Superior temporal gyrus (tissue), 1 donor: ENCODE measurements at regions not wholly inside any gene's neighbourhood (a gene's known extent, or its start where the extent isn't known, plus 50 kb on each side); places are given as distances from the start of the nearest gene placed in this dataset.

Experiments
- DNase-seq: peaks from one replicate; pipeline ENCODE4 v3.0.0-alpha.2; 2016; ENCODE audit errors: extremely low spot score

DNA sequence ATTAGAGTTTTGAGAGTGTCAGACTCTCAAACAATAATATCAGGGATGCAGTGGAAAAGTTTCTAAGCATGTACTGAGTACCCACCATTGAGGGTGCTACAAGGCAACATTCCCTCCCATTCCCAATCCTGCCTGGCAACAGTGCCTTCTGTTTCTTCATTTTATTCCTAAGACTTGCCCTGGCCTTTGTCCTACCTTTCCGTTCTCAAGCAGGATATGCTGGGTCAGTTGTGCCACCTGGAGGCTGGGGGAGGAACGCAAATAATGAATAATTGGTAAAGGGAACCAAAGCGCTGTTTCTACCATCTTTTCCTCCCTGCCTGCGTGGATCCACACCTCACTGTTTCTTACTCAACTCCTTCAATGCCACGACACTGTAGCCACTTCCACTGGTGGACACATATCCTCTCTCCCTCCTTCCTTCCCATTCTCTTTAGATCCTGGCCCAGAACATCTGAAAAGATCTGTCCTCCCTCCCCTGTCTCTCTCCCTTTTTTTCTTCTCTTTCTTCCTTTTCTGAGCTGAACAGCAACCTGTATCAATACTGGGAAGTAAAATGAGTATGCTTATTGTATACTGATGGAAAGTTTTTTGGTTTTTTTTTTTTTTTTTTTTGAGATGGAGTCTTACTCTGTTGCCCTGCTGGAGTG lies 149.5 kb downstream of the C9orf152 start:
- DNase-seq, result peak; percentile 43

- no peak for DNase-seq
These were observed 148.5 kb downstream of the C9orf152 start for GRCh38 chr9:110059461-110059860.

DNA sequence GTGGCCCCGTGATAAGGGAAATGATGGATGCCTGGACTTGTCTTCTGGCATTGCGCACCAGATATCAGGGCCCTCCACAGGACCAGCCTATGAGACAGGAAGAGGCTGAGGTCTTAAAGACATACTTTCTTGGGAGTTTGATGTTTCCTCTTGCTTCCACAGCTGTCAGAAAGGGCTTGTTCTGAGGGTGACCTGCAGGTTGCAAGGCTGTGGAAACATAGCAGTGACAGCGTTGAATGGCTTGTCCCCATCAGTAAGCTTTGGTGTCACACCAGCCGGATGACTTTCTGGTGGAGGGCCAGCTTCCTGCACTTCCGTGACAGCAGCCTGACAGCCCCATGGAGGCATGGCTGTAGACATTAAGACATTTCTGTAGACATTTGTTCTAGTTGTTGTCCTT lies 143.2 kb downstream of the C9orf152 start:
- DNase-seq, result no peak

GRCh38 chr9:110065532-110065931 lies 142.4 kb downstream of the C9orf152 start:
- DNase-seq, result no peak

DNA sequence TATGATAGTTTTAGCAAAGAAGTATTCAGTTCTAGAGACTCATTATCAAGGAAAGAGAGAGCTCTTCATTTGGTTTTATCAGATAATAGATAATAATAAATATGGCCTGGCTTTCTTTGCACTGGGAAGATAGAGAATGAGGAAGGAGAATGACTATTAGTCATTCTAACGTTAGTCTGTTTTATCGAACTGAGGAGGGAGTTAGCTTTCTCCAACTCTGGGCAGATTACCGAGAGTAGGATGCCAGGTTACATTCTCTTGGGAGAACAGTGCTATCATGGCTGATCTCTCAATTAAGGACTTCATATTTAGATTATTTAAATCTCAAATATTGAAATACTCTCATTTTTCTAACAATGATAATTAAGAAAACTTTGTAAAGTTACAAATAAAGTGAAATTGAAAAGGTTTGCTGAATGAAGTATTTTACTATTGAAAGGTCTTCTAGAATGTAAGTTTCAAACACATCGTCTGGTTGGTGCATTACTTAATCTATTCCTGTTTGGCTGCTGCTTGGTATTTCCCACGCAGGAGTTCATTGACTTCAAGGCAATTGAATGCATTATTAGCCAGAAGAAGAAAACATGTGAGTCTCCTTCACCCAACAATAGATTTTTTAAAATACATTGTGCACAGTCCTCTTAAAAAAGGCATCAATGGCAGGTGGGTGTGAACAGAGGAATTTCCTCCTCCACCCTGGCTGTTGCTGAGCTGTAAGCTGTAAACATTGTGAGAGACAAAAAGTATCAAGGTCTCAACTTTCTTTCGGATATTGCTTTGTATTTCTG lies 140.8 kb downstream of the C9orf152 start:
- no peak for DNase-seq

- no peak for DNase-seq
These were observed 139.7 kb downstream of the C9orf152 start for GRCh38 chr9:110068212-110068611.

DNA sequence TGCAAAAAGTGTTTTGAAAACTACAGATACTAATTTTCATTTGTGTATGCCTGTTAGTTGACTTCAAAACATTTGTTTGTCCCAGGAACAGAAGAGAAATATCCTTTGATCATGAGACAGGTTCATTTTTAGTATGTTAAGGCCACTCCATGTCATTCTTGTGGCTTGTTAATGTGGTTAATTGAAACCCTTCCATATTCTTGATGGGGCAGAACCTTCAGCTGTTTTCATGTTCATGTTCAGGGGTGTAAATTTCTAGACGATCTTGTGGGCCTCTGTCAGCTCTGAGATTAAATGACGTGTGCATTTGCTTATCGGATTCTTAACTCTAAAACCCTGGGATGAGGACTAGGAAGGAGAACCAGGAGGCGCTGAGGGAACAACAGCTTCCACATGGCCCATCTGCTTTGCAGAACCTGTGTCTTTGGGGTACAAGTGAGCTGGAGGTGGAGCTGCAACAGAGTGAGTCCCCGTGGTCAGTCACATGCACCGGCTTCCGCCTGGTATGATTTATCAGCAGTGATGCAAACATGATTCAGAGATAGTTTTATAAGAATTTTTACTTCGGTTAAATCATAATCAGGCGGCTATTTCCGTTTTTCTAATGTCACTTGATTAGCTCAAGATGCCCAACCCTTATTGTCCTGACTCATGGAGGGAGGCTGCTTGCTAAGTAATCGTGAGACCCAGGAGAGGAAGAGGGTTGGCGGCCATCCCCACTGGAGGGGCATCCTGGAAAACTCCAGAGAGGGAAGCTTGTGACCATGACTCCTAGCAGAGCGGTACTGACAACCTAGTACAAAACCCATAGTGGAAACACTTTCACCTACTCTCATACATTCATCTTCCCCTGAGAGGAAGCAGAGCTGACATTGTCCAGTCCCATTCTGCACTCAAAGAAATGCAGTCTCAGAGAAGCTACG lies 138.4 kb downstream of the C9orf152 start:
- DNase-seq, result no peak

DNA sequence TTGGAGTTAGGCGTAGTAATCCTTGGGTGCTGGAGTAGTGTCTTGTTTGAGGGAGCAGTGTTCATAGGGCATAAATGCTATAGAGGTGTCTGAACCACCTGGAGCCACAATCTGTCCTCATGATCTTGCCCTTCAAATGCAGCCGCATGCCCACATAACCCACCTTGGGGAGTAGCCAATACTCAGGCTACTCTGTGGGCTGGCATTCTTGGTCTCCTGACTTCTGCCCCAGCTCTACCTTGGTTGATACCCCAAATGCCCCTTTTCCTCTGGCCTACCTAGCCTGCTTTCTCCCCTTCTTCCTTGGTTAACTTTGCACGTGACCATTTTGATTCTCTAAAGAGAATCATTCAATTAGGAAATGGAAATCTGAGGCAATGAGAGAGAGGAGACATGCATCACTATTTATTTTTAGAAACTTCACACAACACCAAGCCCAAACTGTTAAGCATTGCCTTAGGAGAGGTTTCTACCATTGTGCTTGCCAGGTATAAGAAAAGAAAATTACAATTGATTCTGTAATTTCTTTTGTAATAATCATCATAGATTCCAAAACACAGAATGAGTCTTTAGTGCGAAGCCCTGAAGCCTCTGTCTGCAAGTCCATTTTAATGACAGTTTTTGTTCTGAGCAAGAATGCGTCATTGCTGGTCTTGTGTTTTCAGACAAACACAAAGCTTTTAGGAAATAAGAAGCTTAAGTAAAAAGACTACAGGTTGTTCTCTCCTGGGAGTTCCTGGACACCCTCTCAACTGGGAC lies 135.2 kb downstream of the C9orf152 start:
- DNase-seq, result no peak

- no peak for DNase-seq
These were observed 134.5 kb downstream of the C9orf152 start for GRCh38 chr9:110073356-110073905.

DNA sequence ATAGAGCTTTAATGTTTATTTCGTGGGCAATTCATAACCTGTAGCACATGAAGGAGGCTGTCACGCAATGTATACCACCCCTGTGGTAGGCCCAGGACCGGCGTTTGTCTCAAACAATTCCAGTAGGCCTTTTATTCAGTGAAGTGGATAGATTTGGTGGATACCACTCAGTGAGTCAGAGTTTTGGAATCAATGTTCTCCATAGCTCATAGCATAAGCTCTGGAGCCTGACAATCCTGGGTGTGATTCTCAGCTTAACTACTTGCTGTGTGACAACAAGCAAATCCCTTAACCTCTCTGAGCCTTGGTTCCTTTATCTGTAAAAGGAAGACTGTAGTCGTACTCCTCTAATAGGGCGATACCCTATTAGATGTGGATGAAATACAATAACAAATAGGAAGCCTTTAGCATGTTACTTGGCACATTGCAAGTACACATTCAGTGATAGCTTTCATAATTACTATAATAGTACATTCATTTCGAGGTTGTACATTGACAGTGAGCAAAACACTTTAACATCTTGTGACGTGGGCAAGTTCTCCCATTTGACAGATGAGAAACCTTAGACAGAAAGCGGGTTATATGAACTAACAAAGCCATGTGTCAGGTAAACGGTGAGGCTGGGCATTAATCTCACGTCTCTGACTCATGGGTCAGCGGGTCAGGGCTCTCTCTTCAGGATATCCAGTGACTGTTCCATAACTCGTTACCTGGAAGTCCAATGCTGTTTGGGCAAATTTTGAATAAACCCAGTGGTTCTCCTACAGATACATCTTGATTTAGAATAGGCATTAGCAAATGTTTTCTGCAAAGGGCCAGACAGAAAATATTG lies 130.8 kb downstream of the C9orf152 start:
- DNase-seq, result no peak

- DNase-seq, result no peak
These were observed 130.0 kb downstream of the C9orf152 start for GRCh38 chr9:110077925-110078324.

DNA sequence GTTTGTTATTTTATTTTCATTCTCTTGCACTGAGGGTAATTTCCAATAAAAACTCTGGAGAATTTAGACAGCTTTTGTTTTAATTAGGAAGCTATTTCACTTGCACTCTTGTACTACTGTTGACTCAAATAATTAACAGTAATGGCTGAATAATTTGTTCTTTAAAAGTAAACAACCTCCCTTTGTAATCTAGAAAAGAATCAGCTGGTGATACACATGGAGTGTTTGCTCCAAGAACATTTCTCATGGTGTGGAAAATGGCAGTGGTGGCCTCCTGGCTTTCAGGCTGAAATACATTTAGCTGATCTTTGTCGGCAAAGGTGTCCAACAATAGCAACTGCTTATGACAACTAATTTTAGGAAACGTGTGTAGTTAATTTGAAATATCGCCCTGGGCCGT lies 129.4 kb downstream of the C9orf152 start:
- DNase-seq, result no peak

DNA sequence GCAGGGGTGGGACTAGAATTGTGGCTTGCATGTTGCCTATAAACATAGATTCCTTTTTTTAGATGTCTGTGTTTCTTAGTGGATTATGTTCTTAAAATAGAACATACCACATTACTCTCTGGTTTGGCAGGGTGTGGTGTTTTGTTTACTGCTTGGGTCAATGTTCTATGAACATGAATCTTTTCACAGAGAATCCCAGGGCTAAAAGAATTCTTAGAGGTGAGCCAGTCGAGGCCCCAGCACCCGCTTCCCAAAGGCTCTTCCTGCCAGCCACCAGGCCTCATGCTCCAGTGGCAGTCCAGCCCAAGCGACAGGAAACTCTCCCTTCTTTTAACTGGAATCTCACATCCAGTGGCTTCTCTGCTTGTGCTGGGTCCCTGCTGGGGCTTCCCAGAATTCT lies 126.6 kb downstream of the C9orf152 start:
- no peak for DNase-seq

GRCh38 chr9:110083866-110084265 lies 124.1 kb downstream of the C9orf152 start:
- DNase-seq, result no peak

GRCh38 chr9:110086537-110086936 lies 121.4 kb downstream of the C9orf152 start:
- no peak for DNase-seq

DNA sequence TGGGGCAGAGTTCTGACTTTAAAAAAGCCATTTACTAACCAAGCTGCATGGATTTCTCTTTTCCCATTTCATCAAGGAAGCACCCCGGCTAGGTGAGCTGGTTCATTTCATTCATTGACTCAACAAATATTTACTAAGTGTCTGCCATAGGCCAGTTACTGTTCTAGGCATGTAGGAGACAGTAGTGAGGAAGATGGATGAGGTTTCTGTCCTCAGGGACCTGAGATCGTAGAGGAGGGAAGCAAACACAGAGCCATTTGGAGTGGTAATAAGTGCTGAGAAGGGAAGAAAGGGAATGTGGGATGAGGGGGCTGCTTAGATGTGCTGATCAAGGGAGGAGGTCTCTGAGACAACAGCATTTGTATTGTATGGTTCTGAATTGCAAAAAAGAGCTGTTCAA lies 120.4 kb downstream of the C9orf152 start:
- DNase-seq, result no peak

DNA sequence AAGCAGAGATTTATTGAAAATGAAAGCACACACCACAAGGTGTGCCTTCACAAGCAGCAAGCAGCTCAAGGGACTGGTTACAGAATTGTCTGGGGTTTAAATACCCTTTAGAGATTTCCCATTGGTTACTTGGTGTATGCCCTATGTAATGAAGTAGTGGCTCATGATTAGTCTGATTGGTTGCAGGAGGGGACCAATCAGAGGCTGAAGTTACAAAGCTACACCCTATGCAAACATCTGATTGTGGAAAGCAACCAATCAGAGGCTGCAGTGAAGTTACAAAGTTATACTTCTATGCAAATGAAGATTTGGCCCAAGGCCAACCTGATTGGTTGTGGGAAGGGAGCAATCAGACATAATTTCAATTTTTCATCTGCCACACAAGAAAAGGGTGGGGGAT lies 119.9 kb downstream of the C9orf152 start:
- DNase-seq, result no peak

DNA sequence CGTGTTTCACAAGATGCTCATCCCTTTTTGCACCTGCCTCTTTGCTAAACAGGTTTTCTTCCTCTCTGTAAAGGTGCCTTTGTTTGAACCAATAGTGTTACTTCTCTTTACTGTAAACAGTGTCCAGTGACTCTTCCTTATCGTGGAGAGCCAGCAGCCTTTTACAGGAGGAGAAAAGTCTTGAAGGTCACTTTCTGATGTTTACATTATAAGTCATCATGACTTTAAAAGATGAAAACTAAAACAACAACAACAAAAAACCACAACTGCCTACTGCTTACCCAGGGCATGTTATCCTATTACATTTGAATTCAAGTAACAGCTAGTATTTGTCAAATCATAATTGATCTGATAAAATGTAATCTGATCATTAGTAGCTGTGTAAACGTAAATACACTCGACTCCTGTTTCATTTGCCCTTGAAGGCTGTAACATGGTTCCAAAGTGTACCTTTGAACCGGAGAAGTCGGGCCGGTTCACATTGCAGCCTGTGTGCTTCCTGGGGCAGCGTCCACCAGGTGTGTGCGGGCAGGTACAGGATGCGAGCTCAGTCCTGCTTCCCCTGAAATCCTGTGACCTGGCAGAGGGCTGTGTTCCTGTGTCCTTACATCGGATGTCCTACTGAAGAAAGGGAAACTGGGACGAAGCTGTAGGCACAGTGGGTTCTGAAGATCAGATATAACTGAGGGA lies 118.1 kb downstream of the C9orf152 start:
- DNase-seq, result no peak

- DNase-seq, result no peak
These were observed 115.2 kb downstream of the C9orf152 start for GRCh38 chr9:110092792-110093191.

DNA sequence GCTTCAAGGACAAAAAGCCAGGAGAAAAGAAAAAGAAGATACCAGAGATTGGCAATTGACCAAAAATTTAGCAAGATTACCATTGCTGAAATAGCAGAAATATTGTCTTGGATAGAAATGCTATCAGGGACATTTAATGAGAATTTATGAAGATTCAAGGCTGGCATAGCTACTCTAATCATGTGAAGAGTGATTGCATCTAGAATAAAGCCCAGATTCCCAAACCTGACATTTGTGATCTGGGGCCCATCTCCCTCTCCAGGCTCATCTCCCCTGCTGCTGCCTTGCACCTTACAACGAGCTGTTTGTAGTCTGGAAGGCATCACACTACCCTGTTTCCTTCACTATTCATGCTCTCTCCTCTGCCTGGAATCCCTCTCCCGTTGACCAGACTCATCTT lies 114.5 kb downstream of the C9orf152 start:
- no peak for DNase-seq
